MM.1S (cell line): ENCODE measurements at regions not wholly inside any gene's neighbourhood (a gene's known extent, or its start where the extent isn't known, plus 50 kb on each side); places are given as distances from the start of the nearest gene placed in this dataset.

Experiments
- EZH2 ChIP-seq: fragments of 300-600 bp; sonication (generic); optimal IDR thresholded peaks from 2 replicates; pipeline ENCODE3; 2017; ENCODE audit warnings: low read depth, mild to moderate bottlenecking, antibody characterized with exemption, low read length, mixed read lengths
- EZH2phosphoT487 ChIP-seq: fragments of 300-600 bp; sonication (generic); IDR thresholded peaks from 2 replicates; pipeline ENCODE4 v1.6.1; 2018; ENCODE audit warnings: antibody characterized with exemption, low read length
- TF ChIP-seq, protein P1 (sequence below): fragments of 300-600 bp; sonication (generic); IDR thresholded peaks from 2 replicates; pipeline ENCODE4 v1.5.1; 2016; ENCODE audit warnings: antibody characterized with exemption, low read length, mixed read lengths

DNA sequence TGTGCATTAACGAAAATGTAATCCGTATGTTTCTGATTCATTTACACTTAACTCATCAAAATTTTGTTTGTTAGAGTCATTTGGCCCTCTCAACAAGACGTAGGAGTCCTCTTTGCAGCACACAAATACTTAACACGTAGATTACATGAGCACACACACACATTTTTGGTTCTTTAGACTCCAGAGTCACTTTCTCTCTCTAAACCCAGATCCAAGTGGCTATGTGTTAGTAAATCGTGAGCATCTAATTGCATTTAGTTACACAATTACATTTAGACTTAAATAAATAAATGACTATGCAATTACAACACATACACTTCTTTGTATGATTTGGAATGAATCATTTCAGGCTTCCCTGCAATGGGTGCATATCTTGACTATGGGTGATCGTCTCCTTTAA is 109.0 kb upstream of the GREM2 start:
- TF ChIP-seq, protein P1, sequence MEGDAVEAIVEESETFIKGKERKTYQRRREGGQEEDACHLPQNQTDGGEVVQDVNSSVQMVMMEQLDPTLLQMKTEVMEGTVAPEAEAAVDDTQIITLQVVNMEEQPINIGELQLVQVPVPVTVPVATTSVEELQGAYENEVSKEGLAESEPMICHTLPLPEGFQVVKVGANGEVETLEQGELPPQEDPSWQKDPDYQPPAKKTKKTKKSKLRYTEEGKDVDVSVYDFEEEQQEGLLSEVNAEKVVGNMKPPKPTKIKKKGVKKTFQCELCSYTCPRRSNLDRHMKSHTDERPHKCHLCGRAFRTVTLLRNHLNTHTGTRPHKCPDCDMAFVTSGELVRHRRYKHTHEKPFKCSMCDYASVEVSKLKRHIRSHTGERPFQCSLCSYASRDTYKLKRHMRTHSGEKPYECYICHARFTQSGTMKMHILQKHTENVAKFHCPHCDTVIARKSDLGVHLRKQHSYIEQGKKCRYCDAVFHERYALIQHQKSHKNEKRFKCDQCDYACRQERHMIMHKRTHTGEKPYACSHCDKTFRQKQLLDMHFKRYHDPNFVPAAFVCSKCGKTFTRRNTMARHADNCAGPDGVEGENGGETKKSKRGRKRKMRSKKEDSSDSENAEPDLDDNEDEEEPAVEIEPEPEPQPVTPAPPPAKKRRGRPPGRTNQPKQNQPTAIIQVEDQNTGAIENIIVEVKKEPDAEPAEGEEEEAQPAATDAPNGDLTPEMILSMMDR: no peak
- TF ChIP-seq EZH2 (no peak), EZH2phosphoT487 (no peak)
